Lower leg skin (tissue), 3 donors: ENCODE measurements at regions not wholly inside any gene's neighbourhood (a gene's known extent, or its start where the extent isn't known, plus 50 kb on each side); places are given as distances from the start of the nearest gene placed in this dataset.

Experiments
- CTCF ChIP-seq, 3 donors: fragments of 450-650 bp; IDR thresholded peaks; one replicate each; pipeline ENCODE4 v1.5.1; 2016; ENCODE audit warnings: antibody characterized with exemption in 3 of 3, mild to moderate bottlenecking in 3 of 3, moderate library complexity in 2 of 3
- POLR2A ChIP-seq, 2 donors: fragments of 450-650 bp; IDR thresholded peaks; one replicate each; pipeline ENCODE4 v1.6.1; 2016 to 2017; ENCODE audit warnings: antibody characterized with exemption in 2 of 2, mild to moderate bottlenecking in 1 of 2, moderate library complexity in 1 of 2

GRCh38 chr5:92907938-92908606, 672.9 kb downstream of the NR2F1-AS1 start:
- TF ChIP-seq CTCF (IDR thresholded peaks at IDR 0.05) (no peak), POLR2A (IDR thresholded peaks at IDR 0.05) (no peak)
